Stimulated activated naive B cell treated with anti-CD40 and anti-IgM and Interleukin-4, amounts not matched to agents 10 μg/mL and 1 μg/mL and 100 μg/mL, for 72 hours (primary cell): ENCODE measurements at regions not wholly inside any gene's neighbourhood (a gene's known extent, or its start where the extent isn't known, plus 50 kb on each side); places are given as distances from the start of the nearest gene placed in this dataset.

Source experiments
- ATAC-seq, 2 donors: fragments of 150-1000 bp; cut with Tn5 transposase; replicated peaks; 2 replicates each; pipeline ENCODE4 v1.10.0; 2021; ENCODE audit warnings: moderate library complexity in 1 of 2
- DNase-seq: peaks from one replicate; pipeline ENCODE4 v3.0.0; 2021
- H3K27ac Mint-ChIP-seq: one replicate; pipeline ENCODE4 v1.8.0; 2022; ENCODE audit warnings: mild to moderate bottlenecking, mixed read lengths
- H3K27me3 Mint-ChIP-seq, 2 donors: one replicate each; pipeline ENCODE4 v1.8.0; 2022; ENCODE audit warnings: mixed read lengths in 2 of 2
- H3K36me3 Mint-ChIP-seq, 2 donors: one replicate each; pipeline ENCODE4 v1.8.0; 2022; ENCODE audit warnings: mixed read lengths in 2 of 2, mild to moderate bottlenecking in 1 of 2
- H3K4me1 Mint-ChIP-seq, 2 donors: one replicate each; pipeline ENCODE4 v1.8.0; 2022; ENCODE audit warnings: mixed read lengths in 2 of 2, mild to moderate bottlenecking in 1 of 2
- H3K4me3 Mint-ChIP-seq, 2 donors: one replicate each; pipeline ENCODE4 v1.8.0; 2022; ENCODE audit warnings: mild to moderate bottlenecking in 2 of 2, mixed read lengths in 2 of 2, moderate library complexity in 1 of 2
- H3K9me3 Mint-ChIP-seq, 2 donors: one replicate each; pipeline ENCODE4 v1.8.0; 2022; ENCODE audit warnings: mixed read lengths in 2 of 2, mild to moderate bottlenecking in 1 of 2

DNA sequence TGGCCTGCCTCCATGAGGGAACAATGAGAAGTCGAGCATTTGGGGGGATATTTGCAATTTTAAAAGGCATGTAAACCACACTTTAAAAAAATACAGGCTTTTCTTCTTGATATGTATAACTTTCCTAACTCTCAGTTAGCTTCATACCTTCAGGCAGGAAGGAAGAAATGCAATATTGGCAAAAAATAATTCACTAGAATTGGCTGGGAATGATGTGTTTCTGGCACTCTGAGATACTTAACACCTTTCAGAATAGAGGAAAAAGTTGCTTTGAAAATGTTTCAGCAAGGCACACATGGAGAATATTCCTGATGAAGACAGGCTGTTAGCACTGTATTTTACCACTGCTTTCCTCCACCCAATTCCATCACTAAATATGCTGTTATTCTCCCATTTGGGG, 747.6 kb downstream of the HDGFL1 start:
- H3K9me3 Mint-ChIP-seq: peaks cover 0 to 5% of the 10 kb centered on the region in 2 donors
- no peaks in the 10 kb centered on the region for H3K27me3 Mint-ChIP-seq
- no peaks in the 10 kb centered on the region for H3K4me1 Mint-ChIP-seq
- ATAC-seq: no peak
- H3K4me3 Mint-ChIP-seq: no peak overlapping the region
- H3K36me3 Mint-ChIP-seq: no peaks in the 10 kb centered on the region
- H3K27ac Mint-ChIP-seq: no peak overlapping the region
- DNase-seq: no peak

DNA sequence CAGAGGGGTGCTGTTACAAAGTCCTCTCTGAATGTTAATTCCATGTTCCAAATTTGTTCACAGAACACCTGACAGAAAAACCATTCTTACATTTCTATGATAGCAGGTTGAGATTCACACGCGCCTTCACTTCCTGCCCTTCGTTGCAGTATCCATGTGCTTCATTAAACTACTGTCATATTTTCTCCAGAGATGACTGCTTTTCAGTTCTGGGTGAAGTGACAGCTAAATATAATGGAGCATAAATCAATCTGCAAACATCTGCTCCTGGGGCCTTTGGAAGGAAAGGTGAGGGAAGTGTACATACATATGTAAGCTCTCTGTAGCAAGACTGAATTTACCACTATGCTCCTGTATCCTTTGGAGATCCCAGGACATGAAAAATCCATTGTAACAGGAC, 750.2 kb downstream of the HDGFL1 start:
- H3K27ac Mint-ChIP-seq: no peak overlapping the region
- no peak overlapping the region for H3K4me3 Mint-ChIP-seq
- peaks cover 0 to 2% of the 10 kb centered on the region in 2 donors for H3K9me3 Mint-ChIP-seq
- DNase-seq (no peak), ATAC-seq (no peak)
- H3K36me3 Mint-ChIP-seq: no peaks in the 10 kb centered on the region
- no peaks in the 10 kb centered on the region for H3K27me3 Mint-ChIP-seq
- no peaks in the 10 kb centered on the region for H3K4me1 Mint-ChIP-seq

DNA sequence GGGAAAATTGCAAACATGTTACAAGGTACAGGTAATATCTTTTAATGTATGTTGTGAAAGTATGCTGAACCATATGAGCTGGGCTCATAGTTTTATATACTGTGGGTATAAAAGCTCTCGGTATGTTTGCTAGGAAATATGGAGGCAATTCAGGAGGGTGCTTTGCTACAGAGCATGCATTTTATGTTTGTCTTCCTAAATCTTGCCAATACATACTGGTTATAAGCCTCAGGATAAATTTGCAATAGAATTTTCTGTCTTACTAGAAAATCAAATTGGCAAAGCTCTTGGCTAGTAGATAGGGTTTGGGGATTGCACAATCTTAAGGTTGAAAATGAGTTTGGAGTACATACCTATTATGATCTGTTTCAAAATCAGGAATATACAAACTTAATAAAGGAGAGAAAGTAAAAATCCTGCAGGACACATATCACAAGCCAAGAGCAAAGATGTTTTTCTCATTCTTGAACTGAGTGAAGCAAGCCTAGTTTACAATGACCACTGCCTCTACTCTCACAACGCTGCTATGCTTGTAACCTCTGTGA, 751.2 kb downstream of the HDGFL1 start:
- Mint-ChIP-seq H3K4me1 (no peaks in the 10 kb centered on the region), H3K27me3 (no peaks in the 10 kb centered on the region), H3K9me3 (peaks cover 0 to 2% of the 10 kb centered on the region in 2 donors), H3K36me3 (no peaks in the 10 kb centered on the region), H3K4me3 (no peak overlapping the region), H3K27ac (no peak overlapping the region)
- ATAC-seq (no peak), DNase-seq (no peak)

DNA sequence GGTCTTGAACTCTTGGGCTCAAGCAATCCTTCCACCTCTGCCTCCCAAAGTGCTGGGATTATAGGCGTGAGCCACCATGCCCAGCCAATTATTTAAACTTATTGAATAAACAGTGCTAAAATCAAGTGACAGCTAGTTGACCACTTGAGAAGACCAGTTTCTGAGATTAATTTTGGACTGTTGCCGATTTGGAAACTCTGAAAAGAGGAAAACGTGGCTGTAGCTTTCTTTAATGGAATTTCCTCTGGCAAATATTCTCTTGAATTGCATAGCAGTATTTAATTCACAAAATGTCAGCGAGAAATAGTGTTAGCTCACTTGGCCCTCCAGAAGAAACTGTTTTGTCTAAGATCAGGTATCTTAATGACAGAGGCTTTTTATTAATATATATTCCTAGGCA, 754.5 kb downstream of the HDGFL1 start:
- Mint-ChIP-seq H3K27ac (no peak overlapping the region), H3K27me3 (no peaks in the 10 kb centered on the region), H3K36me3 (no peaks in the 10 kb centered on the region), H3K4me3 (no peak overlapping the region), H3K4me1 (no peaks in the 10 kb centered on the region), H3K9me3 (peaks cover 0 to 5% of the 10 kb centered on the region in 2 donors)
- ATAC-seq: no peak
- no peak for DNase-seq

DNA sequence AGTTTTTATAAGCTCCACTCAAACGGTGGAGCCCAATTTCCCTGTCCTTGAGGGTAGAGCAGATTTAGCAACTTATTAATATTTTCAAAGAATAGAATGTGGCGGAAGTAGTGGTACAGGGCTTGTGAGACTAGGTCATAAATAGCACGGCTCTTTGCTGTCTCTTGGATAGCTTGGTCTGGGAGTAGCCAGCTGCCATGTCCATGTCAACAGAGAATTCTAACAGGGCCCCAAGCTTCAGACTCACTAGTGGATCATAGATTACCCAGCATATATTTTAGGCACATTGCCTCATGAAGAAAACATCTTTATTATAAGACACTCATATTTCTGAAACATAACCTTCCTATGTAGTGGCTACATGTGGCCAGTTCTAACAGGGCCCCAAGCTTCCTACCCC, 755.7 kb downstream of the HDGFL1 start:
- no peaks in the 10 kb centered on the region for H3K4me1 Mint-ChIP-seq
- H3K27me3 Mint-ChIP-seq: no peaks in the 10 kb centered on the region
- ATAC-seq: no peak
- H3K36me3 Mint-ChIP-seq: no peaks in the 10 kb centered on the region
- DNase-seq: no peak
- H3K4me3 Mint-ChIP-seq: no peak overlapping the region
- H3K27ac Mint-ChIP-seq: no peak overlapping the region
- peaks cover 0 to 7% of the 10 kb centered on the region in 2 donors for H3K9me3 Mint-ChIP-seq

DNA sequence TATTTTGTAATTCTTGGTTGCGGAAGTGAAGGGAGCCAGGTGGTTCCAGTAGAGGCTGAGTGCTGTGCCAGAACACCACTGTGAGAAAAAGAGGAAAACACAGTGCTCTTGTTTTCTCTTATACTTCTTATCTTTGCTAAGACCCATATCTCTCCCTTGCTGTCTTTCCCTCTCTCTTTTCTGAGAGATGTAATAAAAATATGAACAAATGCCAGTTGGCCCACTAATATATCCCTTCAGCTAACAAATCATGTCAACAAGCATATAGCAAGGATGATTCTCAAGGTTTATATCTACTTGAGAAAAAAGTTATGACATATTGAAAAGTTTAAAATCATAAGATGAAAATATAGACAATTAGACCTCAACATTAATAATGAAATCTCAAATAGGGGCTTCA, 758.3 kb downstream of the HDGFL1 start:
- Mint-ChIP-seq H3K27ac (no peak overlapping the region), H3K36me3 (no peaks in the 10 kb centered on the region), H3K27me3 (no peaks in the 10 kb centered on the region), H3K9me3 (peaks cover 0 to 7% of the 10 kb centered on the region in 2 donors), H3K4me3 (no peak overlapping the region), H3K4me1 (no peaks in the 10 kb centered on the region)
- DNase-seq: no peak
- ATAC-seq: no peak

DNA sequence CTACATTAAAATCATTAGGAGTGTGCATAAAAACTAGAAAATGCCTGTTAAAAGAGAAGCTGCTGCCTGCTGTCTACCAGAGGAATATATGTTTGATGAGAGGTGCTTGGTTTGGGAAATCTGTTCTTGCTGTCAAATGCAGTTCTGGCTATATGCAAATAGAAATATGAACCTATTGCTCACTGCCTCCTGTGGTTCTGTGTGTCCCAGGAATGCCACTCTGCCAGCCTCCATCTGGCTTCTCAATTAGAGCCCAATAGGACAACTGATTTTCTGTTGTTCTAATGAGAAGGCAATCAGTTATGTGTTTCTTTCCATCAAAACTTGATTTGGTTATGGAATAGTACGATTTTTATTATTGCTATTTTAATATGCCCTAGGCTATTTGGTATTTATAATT, 759.7 kb downstream of the HDGFL1 start:
- H3K4me1 Mint-ChIP-seq: no peaks in the 10 kb centered on the region
- peaks cover 0 to 9% of the 10 kb centered on the region in 2 donors for H3K9me3 Mint-ChIP-seq
- DNase-seq: no peak
- ATAC-seq: no peak
- H3K27me3 Mint-ChIP-seq: no peaks in the 10 kb centered on the region
- H3K27ac Mint-ChIP-seq: no peak overlapping the region
- no peak overlapping the region for H3K4me3 Mint-ChIP-seq
- H3K36me3 Mint-ChIP-seq: no peaks in the 10 kb centered on the region

DNA sequence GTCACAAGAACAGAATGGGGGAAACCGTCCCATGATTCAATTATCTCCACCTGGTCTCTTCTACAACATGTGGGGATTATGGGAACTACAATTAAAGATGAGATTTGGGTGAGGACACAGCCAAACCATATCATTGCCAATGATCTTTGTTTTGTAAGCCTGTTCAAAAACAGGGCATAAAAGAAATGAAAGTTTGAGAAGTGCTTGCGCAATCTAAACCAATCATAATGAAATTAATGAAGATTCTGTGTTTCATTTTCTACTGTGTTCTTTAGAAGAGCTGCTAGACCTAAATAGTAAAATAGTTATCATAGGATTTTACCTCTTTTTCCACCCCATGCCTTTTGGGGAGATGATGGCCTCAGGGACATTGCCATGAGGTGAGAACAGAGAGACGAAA, 761.3 kb downstream of the HDGFL1 start:
- Mint-ChIP-seq H3K27ac (no peak overlapping the region), H3K36me3 (no peaks in the 10 kb centered on the region), H3K9me3 (peaks cover 0 to 9% of the 10 kb centered on the region in 2 donors), H3K4me3 (no peak overlapping the region), H3K4me1 (no peaks in the 10 kb centered on the region), H3K27me3 (no peaks in the 10 kb centered on the region)
- DNase-seq: no peak
- no peak for ATAC-seq

DNA sequence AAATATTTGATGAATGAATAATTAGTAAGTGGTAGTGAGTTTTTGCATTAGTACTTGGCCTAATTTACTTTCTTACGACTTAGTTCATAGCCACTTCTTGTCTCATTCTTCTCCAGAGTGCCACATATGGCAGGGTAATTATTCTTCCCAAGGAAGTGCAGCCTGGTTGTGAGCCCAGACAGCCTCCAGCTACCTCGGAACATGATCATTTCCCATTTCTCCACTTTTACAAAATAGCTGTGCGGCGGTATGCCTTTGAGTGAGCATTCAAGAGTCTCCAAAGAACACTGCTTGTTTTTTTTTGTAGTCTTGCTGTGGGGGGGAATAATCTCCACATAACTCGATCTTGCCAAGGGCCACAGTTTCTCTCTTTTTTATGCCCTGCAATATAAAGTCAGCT, 765.0 kb downstream of the HDGFL1 start:
- DNase-seq (no peak), ATAC-seq (no peak)
- no peaks in the 10 kb centered on the region for H3K4me1 Mint-ChIP-seq
- H3K36me3 Mint-ChIP-seq: no peaks in the 10 kb centered on the region
- H3K9me3 Mint-ChIP-seq: peaks cover 4 to 9% of the 10 kb centered on the region in 2 donors
- no peak overlapping the region for H3K27ac Mint-ChIP-seq
- no peak overlapping the region for H3K4me3 Mint-ChIP-seq
- no peaks in the 10 kb centered on the region for H3K27me3 Mint-ChIP-seq

DNA sequence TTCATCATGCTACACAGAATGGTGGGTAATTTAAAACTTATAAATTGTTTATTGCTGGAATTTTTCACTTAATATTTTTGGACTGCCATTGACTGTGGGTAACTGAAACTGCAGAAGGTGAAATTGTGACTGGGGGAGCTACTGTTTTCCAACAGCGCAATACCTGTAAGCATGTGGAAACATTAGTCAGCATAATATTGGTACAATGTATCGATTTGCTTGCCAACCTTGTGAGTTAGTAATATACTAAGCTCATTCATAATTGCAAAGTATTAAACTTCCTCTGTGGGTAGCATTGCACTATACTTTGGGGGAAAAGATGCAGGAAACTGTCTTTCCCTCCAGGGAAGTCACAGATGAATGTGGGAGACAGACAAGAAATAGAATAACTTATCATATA, 766.5 kb downstream of the HDGFL1 start:
- ATAC-seq (no peak), DNase-seq (no peak)
- no peaks in the 10 kb centered on the region for H3K36me3 Mint-ChIP-seq
- no peaks in the 10 kb centered on the region for H3K4me1 Mint-ChIP-seq
- H3K4me3 Mint-ChIP-seq: no peak overlapping the region
- H3K27me3 Mint-ChIP-seq: no peaks in the 10 kb centered on the region
- peaks cover 4 to 8% of the 10 kb centered on the region in 2 donors for H3K9me3 Mint-ChIP-seq
- no peak overlapping the region for H3K27ac Mint-ChIP-seq

DNA sequence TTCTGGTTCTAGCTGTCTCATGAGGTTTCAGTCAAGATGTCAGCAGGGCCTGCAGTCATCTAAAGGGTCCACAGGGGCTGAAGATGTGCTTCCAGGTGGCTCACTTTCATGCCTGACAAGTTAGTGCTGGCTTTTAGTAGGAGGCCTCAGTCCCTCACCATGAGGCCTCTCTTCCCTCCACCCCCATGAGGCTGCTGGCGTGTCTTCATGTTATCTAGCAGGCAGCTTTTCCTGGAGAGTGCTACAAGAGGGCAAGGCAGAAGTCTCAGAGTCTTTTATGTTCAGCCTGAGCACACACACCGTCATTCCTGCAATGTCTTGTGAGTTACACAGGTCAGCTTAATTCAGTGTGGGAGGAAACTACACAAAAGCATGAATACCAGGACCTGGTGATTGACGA, 769.9 kb downstream of the HDGFL1 start:
- Mint-ChIP-seq H3K9me3 (peaks cover 4 to 6% of the 10 kb centered on the region in 2 donors), H3K4me3 (no peak overlapping the region), H3K4me1 (no peaks in the 10 kb centered on the region), H3K27ac (no peak overlapping the region), H3K36me3 (no peaks in the 10 kb centered on the region), H3K27me3 (no peaks in the 10 kb centered on the region)
- ATAC-seq (no peak), DNase-seq (no peak)

DNA sequence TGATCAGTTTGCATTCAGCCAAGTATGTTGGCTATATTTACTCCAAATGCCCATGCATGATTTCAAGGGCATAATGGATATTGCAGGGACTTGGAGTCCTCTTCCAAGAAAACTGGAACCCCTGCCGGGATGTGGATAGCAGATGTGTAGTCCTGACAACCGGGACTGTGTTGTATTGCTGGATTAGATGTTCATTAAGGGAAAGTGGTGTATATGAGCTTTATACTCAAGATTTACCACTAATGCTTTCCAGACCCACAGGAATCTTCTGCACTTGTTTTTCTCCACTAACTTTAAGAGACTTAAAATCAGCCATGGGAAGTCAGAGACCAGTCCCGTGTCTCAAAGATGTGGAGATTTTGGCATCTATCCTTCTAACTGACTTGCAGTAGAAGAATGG, 770.9 kb downstream of the HDGFL1 start:
- ATAC-seq (no peak), DNase-seq (no peak)
- H3K4me3 Mint-ChIP-seq: no peak overlapping the region
- no peaks in the 10 kb centered on the region for H3K27me3 Mint-ChIP-seq
- no peaks in the 10 kb centered on the region for H3K36me3 Mint-ChIP-seq
- H3K9me3 Mint-ChIP-seq: peaks cover 4 to 7% of the 10 kb centered on the region in 2 donors
- no peak overlapping the region for H3K27ac Mint-ChIP-seq
- no peaks in the 10 kb centered on the region for H3K4me1 Mint-ChIP-seq

DNA sequence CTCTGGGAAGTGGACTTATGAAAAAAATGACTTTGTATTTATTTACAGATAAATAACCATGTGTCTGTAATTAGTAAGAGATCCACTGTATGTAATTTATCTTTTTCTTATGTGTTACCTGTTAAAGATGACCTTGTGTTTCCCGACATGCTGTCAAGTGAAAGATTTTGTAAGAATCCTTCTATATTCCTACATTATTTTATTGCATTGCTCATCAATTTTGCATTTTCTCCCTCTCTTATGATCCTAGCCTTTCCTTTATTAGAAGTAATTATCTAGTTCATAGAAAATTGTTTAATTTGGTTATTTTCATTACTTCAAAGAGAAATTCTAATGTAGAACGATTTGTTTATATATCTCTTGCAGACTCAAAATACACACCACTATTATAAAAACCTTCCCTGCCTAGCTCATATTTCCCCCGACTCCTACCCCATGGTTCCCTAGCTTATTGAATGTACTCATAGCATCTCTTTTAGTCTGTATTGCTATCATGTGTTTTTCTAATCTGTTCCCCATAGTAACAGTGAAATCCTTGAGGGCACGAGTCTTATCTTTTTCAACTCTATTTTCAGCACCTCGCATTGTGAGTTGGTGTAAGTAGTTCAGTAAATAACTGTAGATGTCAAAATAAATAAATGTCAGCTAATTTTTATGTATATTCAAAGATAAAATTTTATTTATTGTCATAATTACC, 774.4 kb downstream of the HDGFL1 start:
- Mint-ChIP-seq H3K9me3 (peaks cover 0 to 6% of the 10 kb centered on the region in 2 donors), H3K4me3 (no peak overlapping the region), H3K27me3 (no peaks in the 10 kb centered on the region), H3K27ac (no peak overlapping the region), H3K4me1 (no peaks in the 10 kb centered on the region), H3K36me3 (no peaks in the 10 kb centered on the region)
- ATAC-seq: no peak
- no peak for DNase-seq

DNA sequence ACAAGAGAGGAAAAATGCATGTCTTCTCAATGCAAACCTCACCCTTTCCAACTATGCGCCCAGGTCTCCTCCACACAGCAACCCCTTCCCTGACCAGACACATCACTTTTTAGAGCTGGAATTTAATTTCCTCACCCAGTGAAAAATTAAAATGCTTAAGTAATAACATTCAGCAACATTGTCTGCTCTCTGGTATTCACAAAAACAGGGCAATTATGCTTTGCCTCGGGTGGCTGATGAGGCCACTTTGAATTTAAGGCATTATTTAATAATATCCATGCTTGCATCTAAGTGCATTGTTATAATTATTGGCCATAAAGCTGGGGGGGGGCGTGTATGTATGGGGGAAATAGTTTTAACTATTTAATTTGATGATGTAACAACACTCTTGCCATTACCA, 777.8 kb upstream of the NRSN1 start:
- Mint-ChIP-seq H3K4me3 (no peak overlapping the region), H3K27me3 (no peaks in the 10 kb centered on the region), H3K27ac (no peak overlapping the region), H3K36me3 (no peaks in the 10 kb centered on the region), H3K4me1 (no peaks in the 10 kb centered on the region), H3K9me3 (peaks cover 4 to 6% of the 10 kb centered on the region in 2 donors)
- ATAC-seq (no peak), DNase-seq (no peak)

DNA sequence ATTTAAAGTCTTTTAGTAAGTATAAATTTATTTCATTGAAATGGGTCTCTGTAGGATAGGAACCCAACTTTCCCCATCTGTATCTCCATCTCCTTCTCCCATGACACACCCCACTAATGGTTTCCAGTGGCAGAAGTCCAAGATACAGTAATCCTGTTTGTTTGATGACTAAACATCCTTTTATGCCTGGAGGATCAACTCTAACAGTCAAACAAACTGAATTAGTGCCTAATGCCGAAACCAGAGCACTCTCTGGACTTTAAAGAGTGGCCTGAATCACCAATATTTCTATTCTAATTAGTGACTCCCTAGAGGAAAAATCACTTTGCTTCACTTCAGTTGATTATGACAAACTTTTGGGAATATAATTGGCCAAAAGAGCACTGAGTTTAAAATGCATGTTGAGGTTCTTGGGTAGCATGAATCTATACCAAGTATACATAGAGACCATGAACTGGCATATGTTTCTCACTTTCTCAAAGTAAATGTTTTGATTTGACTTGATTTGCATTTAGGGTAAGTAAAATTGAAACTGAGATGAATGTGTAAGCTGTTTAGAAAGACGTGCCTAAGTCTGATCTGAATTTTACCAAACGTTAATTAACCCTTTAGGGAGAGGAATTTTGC, 776.4 kb upstream of the NRSN1 start:
- Mint-ChIP-seq H3K27ac (no peak overlapping the region), H3K36me3 (no peaks in the 10 kb centered on the region), H3K9me3 (peaks cover 4 to 6% of the 10 kb centered on the region in 2 donors), H3K4me3 (no peak overlapping the region), H3K4me1 (no peaks in the 10 kb centered on the region), H3K27me3 (no peaks in the 10 kb centered on the region)
- no peak for DNase-seq
- ATAC-seq: no peak
